SK-N-MC (cell line): ENCODE measurements at regions not wholly inside any gene's neighbourhood (a gene's known extent, or its start where the extent isn't known, plus 50 kb on each side); places are given as distances from the start of the nearest gene placed in this dataset.

Experiments
- DNase-seq: peaks from one replicate; pipeline ENCODE4 v3.0.0-alpha.2; 2011; ENCODE audit warnings: low read depth, low spot score
- H3K27ac ChIP-seq: fragments of 200-600 bp; sonication (generic); 2 replicates; pipeline ENCODE4 v1.5.1; 2016; ENCODE audit warnings: mixed run types
- H3K36me3 ChIP-seq: fragments of 200-600 bp; sonication (generic); 2 replicates; pipeline ENCODE4 v1.6.1; 2017; ENCODE audit warnings: antibody characterized with exemption, low read length, mixed read lengths; ENCODE audit not compliant: insufficient read depth
- H3K4me3 ChIP-seq: fragments of 200-600 bp; sonication (generic); 2 replicates; pipeline ENCODE4 v1.5.1; 2016
- H3K9ac ChIP-seq: fragments of 200-600 bp; sonication (generic); 2 replicates; pipeline ENCODE4 v1.8.0; 2017; ENCODE audit warnings: mixed run types, mixed read lengths; ENCODE audit not compliant: insufficient read length
- H3K9me3 ChIP-seq: fragments of 200-600 bp; sonication (generic); 2 replicates; pipeline ENCODE4 v1.6.1; 2017; ENCODE audit warnings: low read depth, mild to moderate bottlenecking, antibody characterized with exemption, low read length, moderate library complexity, mixed read lengths
- EZH2 ChIP-seq: fragments of 200-600 bp; sonication (generic); IDR thresholded peaks from one replicate; pipeline ENCODE4 v1.6.1; 2017; ENCODE audit warnings: antibody characterized with exemption
- FOXP2 ChIP-seq: optimal IDR thresholded peaks from 2 replicates; pipeline ENCODE3; 2011; ENCODE audit warnings: mild to moderate bottlenecking, moderate library complexity; ENCODE audit not compliant: insufficient read depth; ENCODE audit errors: extremely low read length, control extremely low read depth
- POLR2AphosphoS5 ChIP-seq: IDR thresholded peaks from 2 replicates; pipeline ENCODE4 v1.6.1; 2012; ENCODE audit warnings: mild to moderate bottlenecking, low read depth, low read length, borderline replicate concordance

DNA sequence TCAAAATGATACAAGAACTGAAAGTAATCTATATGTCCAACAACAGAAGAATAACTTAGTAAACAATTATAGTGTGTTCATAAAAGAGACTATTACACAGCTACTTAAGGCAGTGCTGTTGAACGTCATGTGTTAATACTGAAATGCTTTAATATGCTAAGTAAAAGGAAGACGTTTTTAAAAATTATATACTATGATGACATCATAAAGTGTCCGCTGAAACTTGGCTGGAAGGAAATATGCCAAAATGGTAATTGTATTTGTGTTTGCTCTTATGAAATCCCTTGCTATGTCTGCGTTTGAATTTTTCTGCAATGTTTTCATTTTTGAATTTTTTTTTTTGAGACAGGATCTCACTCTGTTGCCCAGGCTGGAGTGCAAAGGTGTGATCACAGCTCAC lies 679.3 kb downstream of the DHX35 start:
- Histone ChIP-seq H3K9ac (no peak overlapping the region), H3K9me3 (no peaks in the 10 kb centered on the region), H3K36me3 (no peaks in the 10 kb centered on the region), H3K4me3 (no peak overlapping the region), H3K27ac (no peak overlapping the region)
- TF ChIP-seq POLR2AphosphoS5 (no peak), EZH2 (no peak), FOXP2 (no peak)
- no peak for DNase-seq

DNA sequence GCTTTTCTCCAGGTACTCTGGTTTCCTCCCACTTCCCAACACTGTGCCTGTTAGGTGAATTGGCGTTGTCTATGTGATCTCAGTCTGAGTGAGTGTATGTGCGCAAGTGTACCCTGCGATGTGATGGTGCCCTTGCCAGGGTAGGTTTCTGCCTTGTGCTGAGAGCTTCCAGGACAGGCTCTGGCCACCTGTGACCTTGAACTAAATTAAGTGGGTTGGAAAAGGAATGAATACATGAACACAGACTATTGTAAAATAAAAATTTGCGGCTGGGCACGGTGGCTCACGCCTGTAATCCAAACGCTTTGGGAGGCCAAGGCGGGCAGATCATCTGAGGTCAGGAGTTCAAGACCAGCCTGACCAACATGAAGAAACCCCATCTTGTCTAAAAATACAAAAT lies 678.0 kb downstream of the DHX35 start:
- no peak overlapping the region for H3K9ac ChIP-seq
- H3K4me3 ChIP-seq: no peak overlapping the region
- H3K36me3 ChIP-seq: no peaks in the 10 kb centered on the region
- H3K9me3 ChIP-seq: no peaks in the 10 kb centered on the region
- no peak overlapping the region for H3K27ac ChIP-seq
- DNase-seq: no peak
- TF ChIP-seq FOXP2 (no peak), EZH2 (no peak), POLR2AphosphoS5 (no peak)

DNA sequence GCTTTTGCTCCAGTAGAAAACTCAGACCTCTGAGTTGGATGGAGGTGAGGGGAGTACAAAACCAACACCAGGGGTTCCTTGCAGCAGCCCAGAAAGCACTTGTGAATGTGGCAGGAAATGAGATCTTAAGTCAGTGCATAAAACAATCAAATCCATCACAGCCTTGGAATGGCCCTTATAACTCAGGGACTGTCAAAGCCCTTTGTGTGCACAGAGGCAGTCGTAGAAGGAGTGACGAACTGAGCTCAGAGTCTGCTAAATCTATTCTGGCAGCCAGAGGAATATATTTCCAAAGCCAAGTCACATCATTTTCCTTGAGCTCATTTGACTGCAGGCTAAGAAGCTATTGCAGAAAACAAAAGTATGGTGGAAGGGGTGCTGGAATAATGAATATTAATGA lies 676.6 kb downstream of the DHX35 start:
- Histone ChIP-seq H3K36me3 (no peaks in the 10 kb centered on the region), H3K4me3 (peak overlapping the region; percentile 29; the same call in 1 of the 2 replicates), H3K27ac (no peak overlapping the region), H3K9me3 (no peaks in the 10 kb centered on the region), H3K9ac (no peak overlapping the region)
- TF ChIP-seq EZH2: no peak
- no peak for TF ChIP-seq POLR2AphosphoS5
- TF ChIP-seq FOXP2: no peak
- no peak for DNase-seq

DNA sequence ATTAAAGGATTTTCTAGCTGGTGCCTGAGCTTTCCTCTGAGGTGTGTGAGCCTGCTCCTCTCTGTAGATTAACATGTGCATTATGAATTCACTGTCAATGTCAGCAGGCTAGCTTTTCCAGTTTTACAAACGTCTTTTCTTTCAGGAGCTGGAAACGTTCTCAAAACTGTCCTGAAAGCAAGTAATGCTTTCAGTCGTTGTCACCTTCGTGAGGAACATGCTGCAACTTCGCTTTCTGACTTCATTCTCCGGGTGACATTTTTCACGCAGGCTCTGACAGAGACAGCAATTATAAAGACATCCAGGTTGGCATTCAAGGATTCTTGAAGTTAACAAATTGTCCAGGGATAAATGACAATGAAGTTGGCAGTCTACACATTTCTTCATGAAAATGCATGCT lies 671.5 kb downstream of the DHX35 start:
- H3K36me3 ChIP-seq: no peaks in the 10 kb centered on the region
- no peak for TF ChIP-seq FOXP2
- no peak for TF ChIP-seq EZH2
- TF ChIP-seq POLR2AphosphoS5: no peak

DNA sequence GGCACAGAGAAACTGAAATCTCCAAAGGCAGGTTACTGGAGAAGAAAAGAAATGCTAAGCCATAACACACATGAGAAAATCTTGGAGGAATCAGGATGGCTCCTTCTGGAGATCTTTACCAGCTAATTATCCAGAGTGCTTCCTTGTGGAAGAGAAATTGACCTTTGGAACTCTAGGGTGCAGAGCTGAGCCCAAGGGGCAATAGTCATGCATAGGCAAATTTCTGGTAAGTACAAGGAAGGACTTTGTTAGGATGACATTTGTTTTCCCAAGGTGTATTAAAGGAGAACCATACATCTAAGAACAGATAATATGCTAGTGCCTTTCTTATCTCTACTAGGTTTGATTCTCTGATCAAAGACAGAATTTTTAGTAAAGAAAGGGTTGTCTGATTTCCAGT lies 670.6 kb downstream of the DHX35 start:
- Histone ChIP-seq H3K36me3 (no peaks in the 10 kb centered on the region), H3K27ac (no peak overlapping the region), H3K9ac (no peak overlapping the region), H3K4me3 (no peak overlapping the region), H3K9me3 (no peaks in the 10 kb centered on the region)
- TF ChIP-seq FOXP2 (no peak), POLR2AphosphoS5 (no peak), EZH2 (no peak)
- no peak for DNase-seq

More for the DNA sequence above, 671.5 kb downstream of the DHX35 start:
- no peak overlapping the region for H3K9ac ChIP-seq
- H3K9me3 ChIP-seq: no peaks in the 10 kb centered on the region
- no peak overlapping the region for H3K4me3 ChIP-seq
- H3K27ac ChIP-seq: no peak overlapping the region
- DNase-seq: no peak

DNA sequence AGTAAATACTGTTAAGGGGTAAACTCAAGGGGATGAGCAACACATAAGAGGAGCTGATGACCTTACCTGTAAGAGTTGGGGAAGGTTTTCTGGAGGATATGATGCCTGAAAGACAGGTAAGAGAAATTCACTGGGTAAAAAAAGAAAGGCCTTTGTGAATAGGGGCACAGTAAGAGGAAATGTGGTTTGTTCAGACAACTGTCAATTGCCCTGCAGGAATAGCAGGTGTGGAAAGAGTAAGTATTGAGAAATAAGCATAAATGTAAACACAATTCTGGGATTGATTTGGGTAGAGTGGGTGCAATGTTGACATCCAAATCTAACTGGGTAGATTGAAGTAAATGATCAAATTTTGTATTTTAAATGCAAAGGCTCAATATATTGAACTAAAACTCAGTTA lies 670.0 kb downstream of the DHX35 start:
- no peak overlapping the region for H3K9ac ChIP-seq
- no peak for DNase-seq
- no peak overlapping the region for H3K27ac ChIP-seq
- TF ChIP-seq EZH2 (no peak), FOXP2 (no peak), POLR2AphosphoS5 (no peak)
- H3K9me3 ChIP-seq: no peaks in the 10 kb centered on the region
- H3K36me3 ChIP-seq: no peaks in the 10 kb centered on the region
- H3K4me3 ChIP-seq: no peak overlapping the region

DNA sequence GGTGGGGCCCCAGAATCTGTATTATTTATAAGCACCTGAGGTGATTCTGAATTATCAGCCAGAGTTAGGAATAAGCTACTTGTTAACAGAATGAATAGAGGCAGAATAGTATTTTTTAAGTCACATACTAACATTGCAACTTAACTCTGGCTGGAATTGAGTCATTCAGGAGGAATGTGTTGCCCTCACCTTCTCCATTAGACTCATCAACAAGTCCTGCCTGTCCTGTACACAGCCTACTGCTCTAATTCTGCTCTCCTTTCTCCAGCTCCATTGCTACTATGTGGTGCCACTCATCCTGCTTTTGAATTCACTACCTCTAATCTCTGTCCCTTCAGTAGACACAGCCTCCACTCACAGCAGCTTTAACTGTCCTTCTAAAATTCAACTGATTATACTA lies 669.4 kb downstream of the DHX35 start:
- Histone ChIP-seq H3K9me3 (no peaks in the 10 kb centered on the region), H3K36me3 (no peaks in the 10 kb centered on the region), H3K4me3 (no peak overlapping the region), H3K27ac (no peak overlapping the region), H3K9ac (no peak overlapping the region)
- DNase-seq: no peak
- TF ChIP-seq EZH2 (no peak), FOXP2 (no peak), POLR2AphosphoS5 (no peak)

DNA sequence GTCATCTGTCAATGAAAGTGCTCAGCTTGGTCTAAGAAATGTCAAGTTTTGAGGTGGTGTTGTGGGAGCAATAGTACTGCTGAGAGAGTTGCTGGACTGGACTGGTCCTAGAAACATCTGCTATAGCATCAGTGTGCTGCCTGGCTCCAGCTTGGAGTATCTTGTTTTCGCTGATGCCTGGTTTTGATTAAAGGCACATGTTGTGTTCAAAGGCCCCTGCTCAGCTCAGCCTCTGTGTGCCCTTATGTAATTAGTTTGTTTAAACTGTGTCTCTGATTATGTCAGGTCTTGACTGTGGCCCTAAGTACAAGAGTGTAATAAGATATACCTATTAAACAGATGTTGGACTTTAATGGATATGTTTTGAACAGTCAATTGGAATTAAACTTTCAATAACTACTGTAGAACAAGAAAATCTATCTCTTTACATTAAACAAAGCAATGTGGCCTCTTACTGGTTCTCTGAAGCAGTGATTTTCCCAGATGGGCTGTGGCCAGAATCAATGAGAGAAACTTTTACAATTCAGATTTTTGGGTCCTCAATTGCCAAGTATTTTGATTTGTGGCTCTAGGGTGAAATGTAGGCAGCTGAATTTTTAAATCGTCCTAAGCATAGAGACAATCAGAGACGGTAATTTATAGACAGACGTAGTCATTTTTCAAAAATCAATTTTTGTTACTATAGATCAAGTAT lies 668.2 kb downstream of the DHX35 start:
- DNase-seq: no peak

DNA sequence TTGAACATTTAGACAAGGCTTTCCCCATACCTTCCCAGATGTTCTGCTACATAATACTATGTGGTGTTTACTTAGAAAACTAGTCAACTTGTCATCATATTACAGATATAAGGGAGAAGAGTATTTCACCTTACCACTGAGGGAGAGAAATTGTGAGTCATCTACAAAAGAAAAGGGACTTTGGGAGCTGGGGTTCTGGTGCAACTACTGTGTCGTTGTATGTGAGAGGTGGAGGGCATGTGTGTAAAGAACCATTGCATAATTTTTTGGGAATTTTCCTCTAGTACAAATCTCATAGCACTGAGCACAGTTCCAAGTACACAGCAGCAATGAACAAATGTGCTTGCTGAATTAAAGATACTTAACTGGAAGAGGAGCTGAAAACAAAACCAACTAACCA lies 665.6 kb downstream of the DHX35 start:
- no peaks in the 10 kb centered on the region for H3K9me3 ChIP-seq
- no peak overlapping the region for H3K9ac ChIP-seq
- H3K4me3 ChIP-seq: no peak overlapping the region
- TF ChIP-seq EZH2 (no peak), POLR2AphosphoS5 (no peak), FOXP2 (no peak)
- DNase-seq: no peak
- H3K36me3 ChIP-seq: no peaks in the 10 kb centered on the region
- H3K27ac ChIP-seq: no peak overlapping the region

More for the DNA sequence above, 668.2 kb downstream of the DHX35 start:
- Histone ChIP-seq H3K9ac (no peak overlapping the region), H3K4me3 (no peak overlapping the region), H3K27ac (no peak overlapping the region), H3K9me3 (no peaks in the 10 kb centered on the region), H3K36me3 (no peaks in the 10 kb centered on the region)
- TF ChIP-seq EZH2 (no peak), FOXP2 (no peak), POLR2AphosphoS5 (no peak)
